Prostate gland (tissue), 2 donors: ENCODE measurements at regions not wholly inside any gene's neighbourhood (a gene's known extent, or its start where the extent isn't known, plus 50 kb on each side); places are given as distances from the start of the nearest gene placed in this dataset.

Experiments used
- DNase-seq: peaks from one replicate; pipeline ENCODE4 v3.0.0-alpha.2; 2019; ENCODE audit warnings: low spot score
- H3K27ac ChIP-seq, 2 donors: fragments of 200-600 bp; sonication (generic); 2 replicates each; pipeline ENCODE4 v1.5.1; 2017 to 2019
- H3K27me3 ChIP-seq: fragments of 200-600 bp; sonication (generic); replicated peaks from 2 replicates; pipeline ENCODE4 v1.5.1; 2019; ENCODE audit not compliant: insufficient read depth
- H3K36me3 ChIP-seq, 2 donors: fragments of 200-600 bp; sonication (generic); 1 replicate in 1 of 2; 2 replicates in 1 of 2; pipeline versions ENCODE4 v1.5.1 to v1.8.1; 2017 to 2019
- H3K4me1 ChIP-seq: fragments of 200-600 bp; sonication (generic); replicated peaks from 2 replicates; pipeline ENCODE4 v1.5.1; 2019
- H3K4me3 ChIP-seq, 2 donors: fragments of 200-600 bp; sonication (generic); 2 replicates each; pipeline ENCODE4 v1.5.1; 2017 to 2019
- H3K9me3 ChIP-seq: fragments of 200-600 bp; sonication (generic); 2 replicates; pipeline ENCODE4 v1.5.1; 2017
- POLR2A ChIP-seq: fragments of 450-650 bp; IDR thresholded peaks from one replicate; pipeline ENCODE4 v1.6.1; 2016; ENCODE audit warnings: antibody characterized with exemption, mild to moderate bottlenecking
- POLR2AphosphoS5 ChIP-seq: sonication (generic); formaldehyde crosslinking; IDR thresholded peaks from one replicate; pipeline ENCODE4 v1.6.1; 2017; ENCODE audit warnings: antibody characterized with exemption
- WGBS: methylation state at CpG from one replicate; pipeline ENCODE4 v1.1.5; 2018; 5-methylcytosine and 5-hydroxymethylcytosine counted together
- intact Hi-C: fragments of 100-400 bp; cut with DNase I; formaldehyde crosslinking; loops from one replicate; pipeline ENCODE4 v1.14.2; 2022
- TF ChIP-seq, protein P1 (sequence below), 4 experiments: fragments of 200-600 bp in 2 of 4; fragments of 450-650 bp in 2 of 4; sonication (generic) in 2 of 4; IDR thresholded peaks; 1 replicate in 3 of 4; 2 replicates in 1 of 4; pipeline ENCODE4 v1.5.1; 2016 to 2019; ENCODE audit warnings: antibody characterized with exemption in 4 of 4, mild to moderate bottlenecking in 2 of 4, moderate library complexity in 2 of 4

- Histone ChIP-seq H3K27ac (no peak overlapping the region), H3K9me3 (no peaks in the 10 kb centered on the region), H3K36me3 (no peaks in the 10 kb centered on the region), H3K4me1 (no peaks in the 10 kb centered on the region), H3K4me3 (no peak overlapping the region), H3K27me3 (no peaks in the 10 kb centered on the region)
- intact Hi-C loops: no loop called here
- 59% methylated on average over 6 of the region's 6 CpGs for WGBS
- no peak for DNase-seq
- TF ChIP-seq, protein P1, sequence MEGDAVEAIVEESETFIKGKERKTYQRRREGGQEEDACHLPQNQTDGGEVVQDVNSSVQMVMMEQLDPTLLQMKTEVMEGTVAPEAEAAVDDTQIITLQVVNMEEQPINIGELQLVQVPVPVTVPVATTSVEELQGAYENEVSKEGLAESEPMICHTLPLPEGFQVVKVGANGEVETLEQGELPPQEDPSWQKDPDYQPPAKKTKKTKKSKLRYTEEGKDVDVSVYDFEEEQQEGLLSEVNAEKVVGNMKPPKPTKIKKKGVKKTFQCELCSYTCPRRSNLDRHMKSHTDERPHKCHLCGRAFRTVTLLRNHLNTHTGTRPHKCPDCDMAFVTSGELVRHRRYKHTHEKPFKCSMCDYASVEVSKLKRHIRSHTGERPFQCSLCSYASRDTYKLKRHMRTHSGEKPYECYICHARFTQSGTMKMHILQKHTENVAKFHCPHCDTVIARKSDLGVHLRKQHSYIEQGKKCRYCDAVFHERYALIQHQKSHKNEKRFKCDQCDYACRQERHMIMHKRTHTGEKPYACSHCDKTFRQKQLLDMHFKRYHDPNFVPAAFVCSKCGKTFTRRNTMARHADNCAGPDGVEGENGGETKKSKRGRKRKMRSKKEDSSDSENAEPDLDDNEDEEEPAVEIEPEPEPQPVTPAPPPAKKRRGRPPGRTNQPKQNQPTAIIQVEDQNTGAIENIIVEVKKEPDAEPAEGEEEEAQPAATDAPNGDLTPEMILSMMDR (IDR thresholded peaks at IDR 0.05): no peak
- TF ChIP-seq POLR2AphosphoS5 (no peak), POLR2A (no peak)
Measured at GRCh38 chr1:30476476-30476875, 246.9 kb downstream of the MATN1 start.

GRCh38 chr1:30475966-30476365 is 247.4 kb downstream of the MATN1 start:
- Histone ChIP-seq H3K4me3 (no peak overlapping the region), H3K4me1 (no peaks in the 10 kb centered on the region), H3K9me3 (no peaks in the 10 kb centered on the region), H3K27ac (no peak overlapping the region), H3K27me3 (no peaks in the 10 kb centered on the region), H3K36me3 (no peaks in the 10 kb centered on the region)
- intact Hi-C loops: no loop called here
- TF ChIP-seq POLR2A: no peak
- TF ChIP-seq POLR2AphosphoS5: no peak
- DNase-seq: no peak
- 68% methylated on average over 6 of the region's 6 CpGs for WGBS

- DNase-seq: no peak
- 91% methylated on average over 9 of the region's 9 CpGs for WGBS
- H3K4me1 ChIP-seq: no peaks in the 10 kb centered on the region
- no peaks in the 10 kb centered on the region for H3K27me3 ChIP-seq
- H3K4me3 ChIP-seq: no peak overlapping the region
- intact Hi-C loops: no loop called here
- H3K36me3 ChIP-seq: no peaks in the 10 kb centered on the region
- TF ChIP-seq POLR2AphosphoS5: no peak
- TF ChIP-seq, protein P1 (IDR thresholded peaks at IDR 0.05): no peak
- TF ChIP-seq POLR2A: no peak
- H3K9me3 ChIP-seq: no peaks in the 10 kb centered on the region
- no peak overlapping the region for H3K27ac ChIP-seq
Measured at GRCh38 chr1:30475201-30475600, 248.2 kb downstream of the MATN1 start.

GRCh38 chr1:30474818-30475200 is 248.6 kb downstream of the MATN1 start:
- 63% methylated on average over 9 of the region's 9 CpGs for WGBS
- no peaks in the 10 kb centered on the region for H3K9me3 ChIP-seq
- DNase-seq: no peak
- TF ChIP-seq, protein P1 (IDR thresholded peaks at IDR 0.05): no peak
- TF ChIP-seq POLR2AphosphoS5 (no peak), POLR2A (no peak)
- no peaks in the 10 kb centered on the region for H3K36me3 ChIP-seq
- no peaks in the 10 kb centered on the region for H3K27me3 ChIP-seq
- no peak overlapping the region for H3K27ac ChIP-seq
- intact Hi-C loops: no loop called here
- no peaks in the 10 kb centered on the region for H3K4me1 ChIP-seq
- no peak overlapping the region for H3K4me3 ChIP-seq

DNA sequence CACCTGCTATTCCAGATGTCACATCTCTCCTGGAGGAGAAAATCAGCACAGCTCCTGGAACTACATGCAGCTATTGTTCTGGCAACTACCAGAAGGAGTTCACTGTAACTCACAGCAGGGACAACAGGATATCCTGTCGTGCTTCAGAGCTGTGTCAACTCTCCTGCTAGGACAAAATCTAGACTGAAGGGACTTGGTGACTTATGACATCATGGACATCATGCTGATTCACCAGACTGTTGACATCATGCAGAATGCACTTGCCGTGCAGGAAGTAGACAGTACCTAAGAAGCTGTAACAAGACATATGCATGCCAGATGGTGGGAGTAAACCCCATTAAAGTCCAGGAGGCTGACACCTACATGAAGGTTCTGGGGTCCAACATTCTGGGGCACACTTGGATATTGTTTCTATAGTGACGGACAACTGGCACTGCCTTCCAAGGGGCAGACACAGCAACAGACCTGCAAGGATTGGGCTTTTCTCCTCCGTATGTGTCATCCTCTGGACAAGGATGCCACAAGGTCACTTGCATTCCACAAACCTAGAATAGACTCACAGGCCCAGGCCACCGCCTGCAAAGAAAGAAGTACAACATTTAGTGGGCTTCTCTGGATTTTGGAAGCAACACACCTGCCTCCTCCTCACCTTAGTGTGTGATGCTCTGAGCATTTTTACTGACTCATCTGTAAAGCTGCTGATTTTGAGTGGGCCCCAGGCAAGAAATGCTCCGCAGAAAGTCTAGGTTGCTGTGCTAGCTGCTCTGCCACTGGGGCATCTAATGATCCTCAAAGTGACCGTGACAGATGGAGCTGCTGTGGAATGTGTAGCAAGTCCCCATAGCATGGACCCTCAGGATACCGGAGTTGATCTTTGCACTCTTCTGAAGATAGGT is 249.2 kb downstream of the MATN1 start:
- H3K9me3 ChIP-seq: no peaks in the 10 kb centered on the region
- H3K36me3 ChIP-seq: no peaks in the 10 kb centered on the region
- no peak overlapping the region for H3K4me3 ChIP-seq
- no peaks in the 10 kb centered on the region for H3K4me1 ChIP-seq
- no peak overlapping the region for H3K27ac ChIP-seq
- no peak for DNase-seq
- WGBS: 72% methylated on average over 8 of the region's 8 CpGs
- intact Hi-C loops: no loop called here
- H3K27me3 ChIP-seq: no peaks in the 10 kb centered on the region
- TF ChIP-seq, protein P1 (IDR thresholded peaks at IDR 0.05): no peak
- no peak for TF ChIP-seq POLR2AphosphoS5
- no peak for TF ChIP-seq POLR2A
